ENCODE measurements at regions not wholly inside any gene's neighbourhood (a gene's known extent, or its start where the extent isn't known, plus 50 kb on each side); places are given as distances from the start of the nearest gene placed in this dataset.
"Not testable (repeated sequence)": the region's sequence is repeated elsewhere in the genome, so short reads cannot be mapped to it uniquely, and the experiment has no call there.

DNA sequence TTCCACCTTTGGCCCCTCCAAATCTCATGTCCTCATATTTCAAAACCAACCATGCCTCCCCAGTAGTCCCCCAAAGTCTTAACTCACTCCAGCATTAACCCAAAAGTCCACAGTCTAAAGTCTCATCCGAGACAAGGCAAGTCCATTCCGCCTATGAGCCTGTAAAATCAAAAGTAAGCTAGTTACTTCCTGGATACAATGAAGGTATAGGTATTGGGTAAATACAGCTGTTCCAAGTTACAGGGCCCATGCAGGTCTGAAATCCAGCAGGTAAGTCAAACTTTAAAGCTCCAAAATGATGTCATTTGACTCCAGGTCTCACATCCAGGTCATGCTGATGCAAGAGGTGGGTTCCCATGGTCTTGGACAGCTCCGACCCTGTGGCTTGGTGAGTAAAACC is 1640.1 kb upstream of the LRRTM3 start:
- TF ChIP-seq POLR2A (IDR thresholded peaks at IDR 0.05; ENCODE audit: low read depth, low read length); POLR2AphosphoS5 (IDR thresholded peaks at IDR 0.05; ENCODE audit: low read depth, low read length); TAF1 (IDR thresholded peaks at IDR 0.05; ENCODE audit: borderline replicate concordance, low read depth, low read length): not testable (repeated sequence)

Measured in GM12892 (cell line).